HUES48 (cell line): ENCODE measurements at regions not wholly inside any gene's neighbourhood (a gene's known extent, or its start where the extent isn't known, plus 50 kb on each side); places are given as distances from the start of the nearest gene placed in this dataset.

Experiments used
- H3K27ac ChIP-seq: one replicate; pipeline ENCODE4 v1.7.0; 2013; ENCODE audit warnings: low read depth, low read length, inconsistent platforms
- H3K27me3 ChIP-seq: 2 replicates; pipeline ENCODE4 v1.6.1; 2013; ENCODE audit warnings: mild to moderate bottlenecking, low read length; ENCODE audit not compliant: control insufficient read depth, insufficient read depth
- H3K36me3 ChIP-seq: 2 replicates; pipeline ENCODE4 v1.6.1; 2013; ENCODE audit warnings: low read length; ENCODE audit not compliant: control insufficient read depth, insufficient read depth
- H3K4me1 ChIP-seq: 2 replicates; pipeline ENCODE4 v1.6.1; 2013; ENCODE audit warnings: mild to moderate bottlenecking, low read length; ENCODE audit not compliant: control insufficient read depth, insufficient read depth
- H3K4me3 ChIP-seq: 2 replicates; pipeline ENCODE4 v1.5.1; 2013; ENCODE audit warnings: mild to moderate bottlenecking, low read depth, low read length
- H3K9ac ChIP-seq: 2 replicates; pipeline ENCODE4 v1.6.1; 2013; ENCODE audit warnings: mild to moderate bottlenecking, low read depth, low read length, moderate library complexity
- H3K9me3 ChIP-seq: 2 replicates; pipeline ENCODE4 v1.6.1; 2013; ENCODE audit warnings: low read length; ENCODE audit not compliant: control insufficient read depth, insufficient read depth

GRCh38 chr9:16121168-16121567, 568.3 kb downstream of the CCDC171 start:
- Histone ChIP-seq H3K9ac (no peak overlapping the region), H3K27ac (no peak overlapping the region), H3K9me3 (no peaks in the 10 kb centered on the region), H3K4me3 (no peak overlapping the region), H3K36me3 (no peaks in the 10 kb centered on the region), H3K4me1 (peaks cover 11% of the 10 kb centered on the region; the same call in 1 of the 2 replicates), H3K27me3 (no peaks in the 10 kb centered on the region)

GRCh38 chr9:16121601-16122286, 568.9 kb downstream of the CCDC171 start:
- Histone ChIP-seq H3K4me3 (no peak overlapping the region), H3K4me1 (peaks cover 11% of the 10 kb centered on the region; the same call in 1 of the 2 replicates), H3K9ac (no peak overlapping the region), H3K9me3 (no peaks in the 10 kb centered on the region), H3K36me3 (no peaks in the 10 kb centered on the region), H3K27ac (no peak overlapping the region), H3K27me3 (no peaks in the 10 kb centered on the region)

- Histone ChIP-seq H3K9ac (no peak overlapping the region), H3K36me3 (no peaks in the 10 kb centered on the region), H3K4me1 (peaks cover under 1% of the 10 kb centered on the region; the same call in 1 of the 2 replicates), H3K9me3 (no peaks in the 10 kb centered on the region; the same call in 1 of the 2 replicates), H3K27ac (no peak overlapping the region), H3K4me3 (no peak overlapping the region), H3K27me3 (no peaks in the 10 kb centered on the region)
These were observed 572.8 kb downstream of the CCDC171 start for GRCh38 chr9:16125629-16126028.

DNA sequence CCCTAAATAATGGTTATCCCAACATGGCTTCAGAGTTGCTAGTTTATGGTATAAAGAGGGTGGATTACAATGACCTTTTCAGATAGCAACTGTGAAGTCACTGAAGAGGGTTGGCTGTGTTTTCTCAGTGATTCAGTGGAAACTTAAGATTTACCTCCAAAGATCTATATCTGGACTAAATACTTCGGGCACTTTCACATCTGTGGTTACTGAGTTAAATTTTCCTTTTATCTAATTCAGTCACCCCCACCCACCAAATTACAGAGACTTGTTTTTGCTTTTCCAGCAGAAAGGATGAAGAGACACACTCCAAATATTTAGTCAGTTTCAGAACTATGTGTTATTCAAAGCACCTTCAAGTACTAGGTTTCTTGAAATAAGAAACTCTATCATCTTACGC, 573.2 kb downstream of the CCDC171 start:
- no peaks in the 10 kb centered on the region for H3K36me3 ChIP-seq
- no peak overlapping the region for H3K27ac ChIP-seq
- H3K9me3 ChIP-seq = no peaks in the 10 kb centered on the region; the same call in 1 of the 2 replicates
- no peaks in the 10 kb centered on the region for H3K4me1 ChIP-seq
- no peaks in the 10 kb centered on the region for H3K27me3 ChIP-seq
- H3K9ac ChIP-seq = no peak overlapping the region
- no peak overlapping the region for H3K4me3 ChIP-seq

GRCh38 chr9:16128003-16128402, 575.2 kb downstream of the CCDC171 start:
- no peak overlapping the region for H3K4me3 ChIP-seq
- no peak overlapping the region for H3K27ac ChIP-seq
- no peaks in the 10 kb centered on the region for H3K27me3 ChIP-seq
- H3K36me3 ChIP-seq = no peaks in the 10 kb centered on the region
- H3K9ac ChIP-seq = no peak overlapping the region
- H3K4me1 ChIP-seq = no peaks in the 10 kb centered on the region
- H3K9me3 ChIP-seq = no peaks in the 10 kb centered on the region; the same call in 1 of the 2 replicates

DNA sequence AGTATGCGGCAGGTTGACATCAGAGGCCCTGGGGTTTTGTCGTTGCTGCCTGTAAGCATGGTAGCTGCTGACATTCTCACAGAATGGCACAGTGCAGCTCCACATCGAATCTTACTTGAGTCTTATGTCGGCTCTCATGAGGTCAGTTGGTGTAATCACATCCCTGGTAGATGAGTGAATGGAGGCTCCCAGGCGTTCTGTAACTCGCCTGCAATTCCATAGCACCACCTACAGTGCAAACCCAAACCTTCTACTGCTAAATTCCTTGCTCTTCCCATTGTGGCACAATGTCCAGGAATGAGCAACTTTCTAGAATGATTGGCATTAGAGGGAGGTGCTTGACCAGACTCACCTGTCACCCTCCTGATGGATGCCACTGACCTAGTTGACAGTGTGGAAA, 578.4 kb downstream of the CCDC171 start:
- no peak overlapping the region for H3K9ac ChIP-seq

DNA sequence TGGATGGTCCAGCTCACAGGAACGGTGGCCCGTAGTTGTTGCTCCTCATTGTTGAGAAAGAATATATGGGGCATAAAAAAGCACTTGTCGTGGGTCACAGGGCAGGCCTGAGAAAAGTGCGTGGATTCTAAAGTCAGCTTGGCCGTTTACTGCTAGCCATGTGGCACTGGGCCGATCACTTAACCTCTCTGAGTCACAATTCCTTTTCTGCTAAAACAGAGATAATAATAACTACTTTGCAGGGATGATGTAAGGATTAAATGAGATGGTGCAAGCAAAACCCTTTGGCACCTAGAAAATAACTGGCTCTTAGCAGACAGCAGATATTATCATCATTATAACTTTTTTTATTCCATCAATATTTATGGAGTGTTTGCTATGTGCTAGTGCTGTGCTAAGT, 579.7 kb downstream of the CCDC171 start:
- H3K9ac ChIP-seq = no peak overlapping the region
- 0 out of 2 replicates have a peak, but pooled peaks cover 4% of the 10 kb centered on the region for H3K27me3 ChIP-seq
- H3K9me3 ChIP-seq = no peaks in the 10 kb centered on the region; the same call in 1 of the 2 replicates
- H3K4me3 ChIP-seq = no peak overlapping the region
- no peaks in the 10 kb centered on the region for H3K36me3 ChIP-seq
- no peak overlapping the region for H3K27ac ChIP-seq
- no peaks in the 10 kb centered on the region for H3K4me1 ChIP-seq

More for the DNA sequence above, 578.4 kb downstream of the CCDC171 start:
- Histone ChIP-seq H3K27me3 (0 out of 2 replicates have a peak, but pooled peaks cover 4% of the 10 kb centered on the region), H3K36me3 (no peaks in the 10 kb centered on the region), H3K9me3 (no peaks in the 10 kb centered on the region; the same call in 1 of the 2 replicates), H3K4me1 (no peaks in the 10 kb centered on the region), H3K27ac (no peak overlapping the region), H3K4me3 (no peak overlapping the region)

DNA sequence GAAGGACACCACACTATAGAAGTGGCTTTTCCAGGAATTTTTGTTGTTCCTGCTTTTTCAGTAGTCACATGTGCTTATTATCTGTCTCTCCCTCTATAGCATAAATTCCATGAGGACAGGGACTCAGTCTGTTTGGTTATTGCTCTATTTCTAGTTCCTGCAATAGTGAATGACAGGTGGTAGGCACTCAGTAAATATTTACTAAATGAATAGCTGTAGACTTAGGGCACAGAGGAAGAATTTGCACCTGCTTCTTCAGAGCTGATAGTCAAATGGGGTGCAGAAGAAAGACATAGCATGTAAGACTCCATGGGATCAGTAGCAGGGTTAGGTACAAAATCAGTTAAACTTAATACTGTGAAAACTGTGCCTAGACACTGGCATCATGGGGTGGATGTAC, 580.2 kb downstream of the CCDC171 start:
- Histone ChIP-seq H3K27me3 (0 out of 2 replicates have a peak, but pooled peaks cover 4% of the 10 kb centered on the region), H3K4me1 (no peaks in the 10 kb centered on the region), H3K36me3 (no peaks in the 10 kb centered on the region), H3K9ac (no peak overlapping the region), H3K4me3 (no peak overlapping the region), H3K9me3 (no peaks in the 10 kb centered on the region; the same call in 1 of the 2 replicates), H3K27ac (no peak overlapping the region)

- H3K27ac ChIP-seq = no peak overlapping the region
- no peaks in the 10 kb centered on the region for H3K36me3 ChIP-seq
- H3K9ac ChIP-seq = no peak overlapping the region
- H3K4me3 ChIP-seq = no peak overlapping the region
- no peaks in the 10 kb centered on the region for H3K9me3 ChIP-seq
- H3K4me1 ChIP-seq = no peaks in the 10 kb centered on the region
- 0 out of 2 replicates have a peak, but pooled peaks cover 4% of the 10 kb centered on the region for H3K27me3 ChIP-seq
These were observed 580.8 kb downstream of the CCDC171 start for GRCh38 chr9:16133556-16134227.

DNA sequence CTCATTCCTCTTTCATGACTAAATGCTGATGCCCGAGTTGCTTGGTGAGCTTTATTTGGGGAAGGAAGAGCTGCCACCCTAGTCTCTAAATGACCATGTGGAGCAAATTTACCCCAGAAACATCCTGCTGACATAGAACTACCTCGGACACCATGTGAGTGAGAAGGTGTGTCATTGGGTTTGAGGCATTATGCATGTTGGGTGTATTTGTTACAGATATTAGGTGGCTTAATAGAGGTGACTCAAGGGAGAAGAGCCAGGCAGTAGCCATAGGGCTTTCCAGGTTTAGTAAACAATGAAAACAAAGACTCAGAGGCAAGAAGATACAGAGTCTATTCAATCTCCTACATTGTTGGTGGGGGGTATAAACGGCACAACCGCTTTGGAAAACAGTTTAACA, 581.5 kb downstream of the CCDC171 start:
- no peak overlapping the region for H3K9ac ChIP-seq
- H3K9me3 ChIP-seq = no peaks in the 10 kb centered on the region
- H3K4me1 ChIP-seq = no peaks in the 10 kb centered on the region
- no peak overlapping the region for H3K27ac ChIP-seq
- no peak overlapping the region for H3K4me3 ChIP-seq
- H3K27me3 ChIP-seq = 0 out of 2 replicates have a peak, but pooled peaks cover 4% of the 10 kb centered on the region
- H3K36me3 ChIP-seq = no peaks in the 10 kb centered on the region

GRCh38 chr9:16135968-16136367, 583.1 kb downstream of the CCDC171 start:
- no peak overlapping the region for H3K9ac ChIP-seq
- 0 out of 2 replicates have a peak, but pooled peaks cover 4% of the 10 kb centered on the region for H3K27me3 ChIP-seq

More at GRCh38 chr9:16135968-16136367, 583.1 kb downstream of the CCDC171 start:
- no peaks in the 10 kb centered on the region for H3K4me1 ChIP-seq
- H3K27ac ChIP-seq = no peak overlapping the region
- H3K9me3 ChIP-seq = no peaks in the 10 kb centered on the region
- H3K36me3 ChIP-seq = no peaks in the 10 kb centered on the region
- H3K4me3 ChIP-seq = no peak overlapping the region
